Lower lobe of right lung (tissue), 2 donors: ENCODE measurements at regions not wholly inside any gene's neighbourhood (a gene's known extent, or its start where the extent isn't known, plus 50 kb on each side); places are given as distances from the start of the nearest gene placed in this dataset.

Experiments
- ATAC-seq, 2 donors: fragments of 200-7000 bp; cut with Tn5 transposase; one replicate each; pipeline ENCODE4 v1.9.1; 2020 to 2022; ENCODE audit warnings: mild to moderate bottlenecking in 2 of 2, moderate library complexity in 2 of 2
- DNase-seq: peaks from one replicate; pipeline ENCODE4 v3.0.0-alpha.2; 2020
- H3K27ac ChIP-seq: fragments of 200-600 bp; one replicate; pipeline ENCODE4 v1.8.0; 2022
- H3K27me3 ChIP-seq: fragments of 200-600 bp; one replicate; pipeline ENCODE4 v1.8.0; 2022; ENCODE audit warnings: low read depth
- H3K36me3 ChIP-seq: fragments of 200-600 bp; one replicate; pipeline ENCODE4 v1.8.0; 2022; ENCODE audit warnings: mild to moderate bottlenecking
- H3K4me1 ChIP-seq: fragments of 200-600 bp; one replicate; pipeline ENCODE4 v1.8.0; 2022
- H3K4me3 ChIP-seq: fragments of 200-600 bp; one replicate; pipeline ENCODE4 v1.8.0; 2022; ENCODE audit warnings: mild to moderate bottlenecking
- H3K9me3 ChIP-seq: fragments of 200-600 bp; one replicate; pipeline ENCODE4 v1.8.0; 2022
- CTCF ChIP-seq: fragments of 200-600 bp; IDR thresholded peaks from one replicate; pipeline ENCODE4 v1.8.0; 2022; ENCODE audit warnings: antibody characterized with exemption, mild to moderate bottlenecking
- intact Hi-C: fragments of 100-400 bp; cut with DNase I; formaldehyde crosslinking; loops from one replicate; pipeline ENCODE4 v1.11.0; 2022
- donor health status: DM: no; HTN: yes; CAD: no; lungs with severe emphysema.

GRCh38 chr1:39128959-39129358, 75.5 kb upstream of the MACF1 start:
- no peaks in the 10 kb centered on the region for H3K9me3 ChIP-seq
- H3K27ac ChIP-seq = peak overlapping the region; percentile 83
- ATAC-seq (peak; percentile 81 to 88), DNase-seq (peak; percentile 84)
- peaks cover 11% of the 10 kb centered on the region for H3K36me3 ChIP-seq
- H3K4me3 ChIP-seq = no peak overlapping the region
- peaks cover 88% of the 10 kb centered on the region for H3K4me1 ChIP-seq
- H3K27me3 ChIP-seq = no peaks in the 10 kb centered on the region
- intact Hi-C loops = no loop called here
- TF ChIP-seq CTCF = no peak

- no peaks in the 10 kb centered on the region for H3K9me3 ChIP-seq
- H3K36me3 ChIP-seq = peaks cover 11% of the 10 kb centered on the region
- H3K27me3 ChIP-seq = no peaks in the 10 kb centered on the region
- intact Hi-C loops = no loop called here
- peak overlapping the region; percentile 83 for H3K27ac ChIP-seq
- DNase-seq = no peak
- peak; percentile 17 for TF ChIP-seq CTCF
- no peak overlapping the region for H3K4me3 ChIP-seq
- ATAC-seq = peak in 1 of 2 donors; percentile 31
- H3K4me1 ChIP-seq = peaks cover 89% of the 10 kb centered on the region
Measured at GRCh38 chr1:39129514-39129913, 75.0 kb upstream of the MACF1 start.

GRCh38 chr1:39130325-39130724, 74.2 kb upstream of the MACF1 start:
- no peak for TF ChIP-seq CTCF
- H3K36me3 ChIP-seq = peaks cover 7% of the 10 kb centered on the region
- H3K4me1 ChIP-seq = peaks cover 85% of the 10 kb centered on the region
- intact Hi-C loops = no loop called here
- DNase-seq (no peak), ATAC-seq (no peak)
- H3K27ac ChIP-seq = peak overlapping the region; percentile 83
- no peaks in the 10 kb centered on the region for H3K27me3 ChIP-seq
- no peaks in the 10 kb centered on the region for H3K9me3 ChIP-seq
- no peak overlapping the region for H3K4me3 ChIP-seq

GRCh38 chr1:39131940-39132339, 72.6 kb upstream of the MACF1 start:
- ATAC-seq (no peak), DNase-seq (no peak)
- Histone ChIP-seq H3K4me3 (no peak overlapping the region), H3K4me1 (peaks cover 82% of the 10 kb centered on the region), H3K27me3 (no peaks in the 10 kb centered on the region), H3K36me3 (no peaks in the 10 kb centered on the region), H3K9me3 (no peaks in the 10 kb centered on the region), H3K27ac (peak overlapping the region; percentile 83)
- intact Hi-C loops = no loop called here
- TF ChIP-seq CTCF = no peak

- H3K27ac ChIP-seq = peak overlapping the region; percentile 83
- peak; percentile 87 for DNase-seq
- ATAC-seq = peak; percentile 78 to 90
- intact Hi-C loops = no loop called here
- H3K9me3 ChIP-seq = no peaks in the 10 kb centered on the region
- H3K4me3 ChIP-seq = no peak overlapping the region
- peaks cover 77% of the 10 kb centered on the region for H3K4me1 ChIP-seq
- no peaks in the 10 kb centered on the region for H3K27me3 ChIP-seq
- TF ChIP-seq CTCF = peak; percentile 57
- H3K36me3 ChIP-seq = no peaks in the 10 kb centered on the region
Measured at GRCh38 chr1:39132505-39133339, 71.8 kb upstream of the MACF1 start.
